Glutamatergic neuron (in vitro differentiated cells): ENCODE measurements at regions not wholly inside any gene's neighbourhood (a gene's known extent, or its start where the extent isn't known, plus 50 kb on each side); places are given as distances from the start of the nearest gene placed in this dataset.

ENCODE experiments used
- DNase-seq: peaks from one replicate; pipeline ENCODE4 v3.0.0; 2022
- H3K27ac Mint-ChIP-seq: one replicate; pipeline ENCODE4 v1.8.0; 2020; ENCODE audit warnings: mild to moderate bottlenecking, mixed read lengths, inconsistent platforms; ENCODE audit not compliant: unreplicated experiment
- H3K27me3 Mint-ChIP-seq: one replicate; pipeline ENCODE4 v1.8.0; 2020; ENCODE audit warnings: mild to moderate bottlenecking, moderate library complexity, mixed read lengths, inconsistent platforms; ENCODE audit not compliant: unreplicated experiment
- H3K36me3 Mint-ChIP-seq: one replicate; pipeline ENCODE4 v1.8.0; 2020; ENCODE audit warnings: mild to moderate bottlenecking, mixed read lengths, inconsistent platforms; ENCODE audit not compliant: unreplicated experiment
- H3K4me1 Mint-ChIP-seq: one replicate; pipeline ENCODE4 v1.8.0; 2020; ENCODE audit warnings: mild to moderate bottlenecking, low read depth, mixed read lengths, inconsistent platforms; ENCODE audit not compliant: unreplicated experiment
- H3K4me3 Mint-ChIP-seq: one replicate; pipeline ENCODE4 v1.8.0; 2020; ENCODE audit warnings: mild to moderate bottlenecking, mixed read lengths, inconsistent platforms; ENCODE audit not compliant: unreplicated experiment
- H3K9me3 Mint-ChIP-seq: one replicate; pipeline ENCODE4 v1.8.0; 2020; ENCODE audit warnings: mild to moderate bottlenecking, moderate library complexity, mixed read lengths, inconsistent platforms; ENCODE audit not compliant: unreplicated experiment
- TF ChIP-seq, protein P1 (sequence below): fragments of 200-600 bp; sonication (generic); IDR thresholded peaks from one replicate; pipeline ENCODE4 v1.5.0; 2021; ENCODE audit not compliant: partially characterized antibody, unreplicated experiment

DNA sequence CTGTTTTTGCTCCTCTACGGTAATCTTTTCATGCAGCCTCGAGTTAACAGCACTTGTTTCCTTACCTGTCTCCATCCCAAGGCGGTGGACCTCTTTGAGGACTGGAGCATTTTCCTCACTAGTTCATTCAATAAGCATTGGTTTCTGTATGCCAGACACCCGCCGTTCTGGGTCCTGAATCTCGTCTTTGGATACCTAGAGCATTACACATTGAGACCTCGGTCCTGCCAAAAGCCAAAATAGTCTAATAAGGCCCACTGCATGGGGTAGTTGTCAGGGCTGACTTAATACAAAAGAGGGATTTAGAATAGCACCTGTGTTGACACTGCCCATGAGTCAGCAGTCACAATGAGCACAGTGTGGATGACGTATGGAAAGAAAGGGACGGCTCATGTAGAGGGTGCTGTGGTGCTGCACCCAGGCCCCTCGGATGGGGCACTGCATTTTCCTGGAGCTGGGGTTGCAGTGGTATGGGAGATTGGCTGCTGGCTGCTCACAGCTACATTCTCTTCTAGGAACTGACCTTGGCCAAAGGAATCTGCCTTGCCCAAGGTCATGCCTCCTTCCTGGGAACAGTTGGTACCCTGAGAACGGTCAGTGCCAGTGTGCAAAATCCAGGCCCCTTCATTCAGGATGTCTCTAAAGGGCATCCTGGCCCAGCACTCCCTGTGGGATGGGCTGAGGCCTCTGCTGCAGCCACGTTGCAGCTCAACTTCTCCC lies 126.9 kb upstream of the NCK2 start:
- Mint-ChIP-seq H3K4me3 (no peak overlapping the region), H3K36me3 (no peaks in the 10 kb centered on the region), H3K9me3 (peaks cover 3% of the 10 kb centered on the region), H3K27me3 (peaks cover 3% of the 10 kb centered on the region), H3K27ac (no peak overlapping the region), H3K4me1 (no peaks in the 10 kb centered on the region)
- TF ChIP-seq, protein P1, sequence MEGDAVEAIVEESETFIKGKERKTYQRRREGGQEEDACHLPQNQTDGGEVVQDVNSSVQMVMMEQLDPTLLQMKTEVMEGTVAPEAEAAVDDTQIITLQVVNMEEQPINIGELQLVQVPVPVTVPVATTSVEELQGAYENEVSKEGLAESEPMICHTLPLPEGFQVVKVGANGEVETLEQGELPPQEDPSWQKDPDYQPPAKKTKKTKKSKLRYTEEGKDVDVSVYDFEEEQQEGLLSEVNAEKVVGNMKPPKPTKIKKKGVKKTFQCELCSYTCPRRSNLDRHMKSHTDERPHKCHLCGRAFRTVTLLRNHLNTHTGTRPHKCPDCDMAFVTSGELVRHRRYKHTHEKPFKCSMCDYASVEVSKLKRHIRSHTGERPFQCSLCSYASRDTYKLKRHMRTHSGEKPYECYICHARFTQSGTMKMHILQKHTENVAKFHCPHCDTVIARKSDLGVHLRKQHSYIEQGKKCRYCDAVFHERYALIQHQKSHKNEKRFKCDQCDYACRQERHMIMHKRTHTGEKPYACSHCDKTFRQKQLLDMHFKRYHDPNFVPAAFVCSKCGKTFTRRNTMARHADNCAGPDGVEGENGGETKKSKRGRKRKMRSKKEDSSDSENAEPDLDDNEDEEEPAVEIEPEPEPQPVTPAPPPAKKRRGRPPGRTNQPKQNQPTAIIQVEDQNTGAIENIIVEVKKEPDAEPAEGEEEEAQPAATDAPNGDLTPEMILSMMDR = no peak
- no peak for DNase-seq

DNA sequence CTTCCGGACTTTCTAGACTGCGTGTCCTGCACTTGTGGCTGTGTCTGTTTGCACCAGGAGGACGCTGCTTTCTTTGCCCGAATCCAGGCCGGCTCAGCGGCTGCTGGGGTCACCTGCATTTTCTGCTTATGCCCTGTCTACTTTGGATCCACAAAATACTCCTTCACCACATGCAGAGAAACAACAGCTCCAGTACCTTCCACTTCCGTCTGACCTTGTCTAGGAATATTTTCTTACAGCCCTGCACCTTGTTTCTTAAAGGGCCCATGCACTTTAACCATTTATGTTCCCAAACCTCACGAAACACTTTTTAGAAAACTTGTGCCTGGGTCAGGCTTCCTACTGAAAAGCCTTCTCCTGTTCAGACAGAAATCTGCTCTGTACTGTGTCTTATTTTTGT lies 129.4 kb upstream of the NCK2 start:
- Mint-ChIP-seq H3K4me1 (no peaks in the 10 kb centered on the region), H3K9me3 (peaks cover 3% of the 10 kb centered on the region), H3K27ac (no peak overlapping the region), H3K27me3 (peaks cover 3% of the 10 kb centered on the region), H3K36me3 (no peaks in the 10 kb centered on the region), H3K4me3 (no peak overlapping the region)
- TF ChIP-seq, protein P1 = no peak
- DNase-seq = no peak

DNA sequence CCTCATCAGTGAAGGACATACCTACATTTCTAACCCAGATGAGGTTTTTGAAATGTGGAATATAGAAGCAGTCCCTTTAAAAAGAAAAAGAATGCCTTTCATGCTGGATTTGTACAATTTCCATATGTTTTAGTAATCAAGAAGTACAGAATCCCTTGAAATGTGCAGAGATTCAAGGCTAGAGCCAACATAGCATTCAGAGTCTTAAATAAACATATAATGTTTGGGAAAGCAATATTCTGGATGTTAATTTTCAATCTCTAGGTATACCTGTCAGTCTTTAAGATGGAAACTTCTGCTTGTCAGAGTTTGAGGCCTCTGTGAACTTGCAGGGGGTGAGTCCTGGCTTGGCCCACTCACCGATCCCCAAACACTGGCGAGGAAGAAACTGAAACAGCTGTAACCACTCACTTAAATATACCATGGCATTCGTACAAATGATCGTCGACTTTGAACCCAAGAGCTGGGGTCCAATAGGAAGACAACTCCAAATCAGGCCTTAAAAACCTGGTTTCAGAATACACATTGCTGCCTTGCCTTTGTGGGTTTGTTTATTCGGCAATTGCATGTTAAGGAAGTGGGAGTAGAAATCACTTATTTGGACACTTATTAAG lies 132.8 kb upstream of the NCK2 start:
- Mint-ChIP-seq H3K4me1 (no peaks in the 10 kb centered on the region), H3K9me3 (peaks cover 5% of the 10 kb centered on the region), H3K27me3 (peaks cover 5% of the 10 kb centered on the region), H3K36me3 (peaks cover 5% of the 10 kb centered on the region), H3K4me3 (no peak overlapping the region), H3K27ac (no peak overlapping the region)
- TF ChIP-seq, protein P1 = no peak
- no peak for DNase-seq

DNA sequence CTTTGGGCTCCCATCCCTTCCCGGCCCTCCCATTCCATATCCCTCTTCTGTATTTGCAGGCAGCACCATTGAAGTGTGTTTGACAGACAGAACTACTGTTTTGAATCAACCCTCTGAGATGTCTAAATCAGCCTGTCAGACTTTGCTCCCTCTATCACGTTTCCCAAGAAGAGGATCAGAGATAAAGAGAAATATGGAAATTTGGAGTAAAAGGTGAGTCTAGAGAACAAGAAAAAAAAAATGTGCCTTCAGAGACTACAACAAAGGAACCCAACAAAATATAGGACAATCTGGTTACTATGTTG lies 133.4 kb upstream of the NCK2 start:
- H3K4me3 Mint-ChIP-seq = no peak overlapping the region
- no peaks in the 10 kb centered on the region for H3K4me1 Mint-ChIP-seq
- peaks cover 2% of the 10 kb centered on the region for H3K9me3 Mint-ChIP-seq
- DNase-seq = no peak
- TF ChIP-seq, protein P1 = no peak
- H3K27ac Mint-ChIP-seq = no peak overlapping the region
- peaks cover 5% of the 10 kb centered on the region for H3K27me3 Mint-ChIP-seq
- peaks cover 5% of the 10 kb centered on the region for H3K36me3 Mint-ChIP-seq

DNA sequence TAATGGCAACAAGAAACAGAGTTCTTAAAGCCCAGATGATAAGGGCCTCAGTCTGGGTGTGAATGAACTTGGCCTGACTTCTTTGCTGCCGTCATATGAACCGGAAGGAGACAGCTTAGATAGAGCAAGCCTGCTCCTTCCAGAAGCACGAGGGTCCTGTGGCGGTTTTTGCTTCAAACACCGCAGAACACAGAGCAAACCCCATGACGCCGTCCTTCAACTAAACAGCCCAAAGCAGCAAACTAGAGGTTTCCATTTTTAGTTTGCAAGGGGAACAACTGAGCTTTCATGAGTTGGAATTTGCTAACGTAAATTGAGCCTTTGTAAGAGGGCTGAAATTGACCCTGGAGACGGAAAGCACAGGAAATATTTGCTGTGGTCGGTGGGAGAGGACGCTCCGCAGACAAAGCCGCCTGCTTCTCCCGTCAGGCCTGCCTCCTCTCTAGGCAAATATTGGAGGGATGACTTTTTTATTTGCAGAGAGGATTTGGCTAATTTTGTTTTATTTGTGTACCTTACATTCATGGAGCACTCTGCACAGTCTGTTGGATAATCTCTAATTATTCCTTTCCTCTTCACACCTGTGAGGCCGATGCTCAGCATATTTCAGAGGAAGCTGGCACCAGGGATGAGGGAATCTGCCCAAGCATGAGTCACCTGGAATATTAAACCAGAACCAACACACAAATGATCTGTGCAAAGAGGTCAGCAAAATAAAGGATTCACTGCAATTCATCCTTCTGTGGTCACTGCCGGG lies 134.0 kb upstream of the NCK2 start:
- H3K4me1 Mint-ChIP-seq = no peaks in the 10 kb centered on the region
- TF ChIP-seq, protein P1 = no peak

More for the DNA sequence above, 134.0 kb upstream of the NCK2 start:
- DNase-seq = no peak
- Mint-ChIP-seq H3K27ac (no peak overlapping the region), H3K4me3 (no peak overlapping the region), H3K36me3 (peaks cover 5% of the 10 kb centered on the region), H3K9me3 (peaks cover 2% of the 10 kb centered on the region), H3K27me3 (peaks cover 5% of the 10 kb centered on the region)
